ENCODE measurements at regions not wholly inside any gene's neighbourhood (a gene's known extent, or its start where the extent isn't known, plus 50 kb on each side); places are given as distances from the start of the nearest gene placed in this dataset.

- no peak for TF ChIP-seq CTCF (IDR thresholded peaks at IDR 0.05; ENCODE audit: borderline replicate concordance, control extremely low read depth, extremely low read depth, insufficient read depth, missing control alignments)
- DNase-seq (ENCODE audit: low spot score), result no peak
- in situ Hi-C loops (cut with MboI; ENCODE audit: low sequenced_read_pairs, unreplicated experiment), result no loop called here
Measured at GRCh38 chr5:30237189-30237588, 956.3 kb upstream of the CDH6 start.

GRCh38 chr5:30209755-30210154 lies 983.7 kb upstream of the CDH6 start:
- TF ChIP-seq CTCF (IDR thresholded peaks at IDR 0.05; ENCODE audit: borderline replicate concordance, control extremely low read depth, extremely low read depth, insufficient read depth, missing control alignments), result no peak
- DNase-seq (ENCODE audit: low spot score), result no peak
- in situ Hi-C loops (cut with MboI; ENCODE audit: low sequenced_read_pairs, unreplicated experiment), result no loop called here

DNA sequence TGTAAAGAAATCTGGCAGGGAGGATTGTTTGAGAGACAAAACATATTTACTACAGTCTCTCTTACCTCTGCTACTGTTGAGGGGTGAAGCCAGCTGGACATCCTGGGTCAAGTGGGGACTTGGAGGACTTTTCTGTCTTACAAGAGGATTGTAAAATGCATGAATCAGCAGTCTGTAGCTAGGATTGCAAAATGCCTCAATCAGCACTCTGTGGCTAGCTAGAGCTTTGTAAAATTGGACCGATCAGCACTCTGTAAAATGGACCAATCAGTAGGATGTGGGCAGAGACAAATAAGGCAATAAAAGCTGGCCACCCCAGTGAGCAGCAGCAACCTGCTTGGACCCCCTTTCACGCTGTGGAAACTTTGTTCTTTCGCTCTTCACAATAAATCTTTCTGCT lies 995.8 kb upstream of the CDH6 start:
- no peak for TF ChIP-seq CTCF (IDR thresholded peaks at IDR 0.05; ENCODE audit: borderline replicate concordance, control extremely low read depth, extremely low read depth, insufficient read depth, missing control alignments)
- in situ Hi-C loops (cut with MboI; ENCODE audit: low sequenced_read_pairs, unreplicated experiment), result no loop called here
- DNase-seq (ENCODE audit: low spot score), result no peak

DNA sequence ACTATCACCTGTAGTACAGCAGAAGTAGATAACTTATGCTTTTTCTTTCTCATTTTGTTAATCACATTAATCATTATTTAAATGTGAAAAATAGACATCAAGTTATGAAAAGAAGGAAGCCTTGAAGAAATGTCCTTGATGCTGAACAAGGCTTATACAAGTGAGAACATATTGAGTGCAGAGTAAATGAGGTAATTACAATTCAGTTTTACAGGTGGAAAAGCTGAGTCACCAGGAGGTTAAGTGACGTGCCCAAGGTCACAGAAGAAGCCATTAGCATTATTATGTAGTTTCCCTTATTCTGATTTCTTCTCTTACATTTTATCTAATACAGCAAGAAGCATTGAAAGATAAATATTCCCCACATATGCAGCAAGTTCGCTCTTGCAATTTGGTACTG lies 998.5 kb upstream of the CDH6 start:
- no peak for DNase-seq (ENCODE audit: low spot score)
- in situ Hi-C loops (cut with MboI; ENCODE audit: low sequenced_read_pairs, unreplicated experiment), result no loop called here
- TF ChIP-seq CTCF (IDR thresholded peaks at IDR 0.05; ENCODE audit: borderline replicate concordance, control extremely low read depth, extremely low read depth, insufficient read depth, missing control alignments), result no peak

DNA sequence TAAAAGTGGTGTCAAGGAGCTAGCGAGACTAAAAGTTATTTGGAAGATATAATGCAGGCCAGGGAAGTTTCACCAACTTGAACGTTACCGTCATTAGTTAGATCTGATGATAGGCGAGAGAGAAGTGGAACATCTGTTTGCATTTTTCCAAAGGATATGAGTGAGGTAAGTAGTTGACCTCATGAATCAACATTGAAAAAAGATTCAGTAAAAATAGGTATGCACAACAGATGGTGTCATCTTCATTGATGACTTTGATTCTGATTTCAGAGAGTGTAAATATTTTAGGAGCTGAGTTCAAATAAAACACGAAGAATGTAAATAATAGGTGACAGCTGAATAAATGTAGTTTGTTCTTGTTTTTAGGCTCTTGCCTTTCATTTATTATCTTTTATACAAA lies 998.9 kb upstream of the CDH6 start:
- no peak for DNase-seq (ENCODE audit: low spot score)
- TF ChIP-seq CTCF (IDR thresholded peaks at IDR 0.05; ENCODE audit: borderline replicate concordance, control extremely low read depth, extremely low read depth, insufficient read depth, missing control alignments), result no peak
- in situ Hi-C loops (cut with MboI; ENCODE audit: low sequenced_read_pairs, unreplicated experiment), result no loop called here

DNA sequence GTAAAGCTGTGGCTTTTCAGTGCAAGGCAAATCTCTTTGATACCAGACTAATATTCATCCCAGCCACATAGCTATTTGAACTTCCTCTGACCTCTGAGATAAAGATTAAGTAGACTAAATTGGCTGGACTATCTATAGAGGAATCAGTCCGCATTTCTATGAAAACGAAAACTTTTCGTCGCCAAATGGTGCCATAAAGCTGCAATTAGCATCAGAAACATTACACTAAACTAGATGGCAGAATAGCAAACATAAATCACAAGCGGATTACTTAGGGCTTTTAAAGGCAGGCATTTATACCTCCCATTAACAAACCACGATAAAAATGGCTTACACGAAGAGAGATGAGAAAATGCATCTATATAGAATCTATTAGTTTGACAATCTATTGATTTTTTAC lies 1009.7 kb upstream of the CDH6 start:
- no peak for TF ChIP-seq CTCF (IDR thresholded peaks at IDR 0.05; ENCODE audit: borderline replicate concordance, control extremely low read depth, extremely low read depth, insufficient read depth, missing control alignments)
- DNase-seq (ENCODE audit: low spot score), result no peak
- in situ Hi-C loops (cut with MboI; ENCODE audit: low sequenced_read_pairs, unreplicated experiment), result no loop called here

DNA sequence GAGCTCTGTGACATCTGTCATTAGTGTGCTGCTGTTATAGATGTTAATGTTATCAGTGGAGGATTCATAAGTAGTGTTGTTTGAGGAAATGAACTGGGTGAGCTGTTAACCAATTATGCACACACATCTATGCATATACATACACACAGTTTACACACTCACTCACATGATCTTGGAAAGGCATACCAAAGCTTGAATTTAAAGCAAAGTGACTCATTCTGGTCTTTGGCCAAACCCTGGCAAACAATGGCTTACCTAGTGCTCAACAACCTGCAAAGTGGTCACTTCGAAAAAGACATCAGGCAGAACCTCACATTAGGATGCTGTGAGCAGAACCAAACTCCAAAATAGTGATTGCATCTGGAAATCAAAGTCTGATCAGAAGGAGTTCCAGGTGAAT lies 1037.3 kb upstream of the CDH6 start:
- in situ Hi-C loops (cut with MboI; ENCODE audit: low sequenced_read_pairs, unreplicated experiment), result no loop called here
- no peak for DNase-seq (ENCODE audit: low spot score)
- TF ChIP-seq CTCF (IDR thresholded peaks at IDR 0.05; ENCODE audit: borderline replicate concordance, control extremely low read depth, extremely low read depth, insufficient read depth, missing control alignments), result no peak

Measured in GM13976 (cell line).